Smooth muscle cell (in vitro differentiated cells): ENCODE measurements at regions not wholly inside any gene's neighbourhood (a gene's known extent, or its start where the extent isn't known, plus 50 kb on each side); places are given as distances from the start of the nearest gene placed in this dataset.

Experiments used
- DNase-seq: peaks from one replicate; lab custom pipeline; 2025; ENCODE audit not compliant: unreplicated experiment; lab: John Stamatoyannopoulos, UW
- H2AFZ ChIP-seq: fragments of 200-600 bp; sonication (generic); 2 replicates; pipeline ENCODE4 v1.6.0; 2016; ENCODE audit warnings: antibody characterized with exemption, low read depth, mild to moderate bottlenecking
- H3F3A ChIP-seq: fragments of 200-600 bp; sonication (generic); 2 replicates; pipeline ENCODE4 v1.6.0; 2017; ENCODE audit warnings: antibody characterized with exemption, low read depth
- H3K27ac ChIP-seq: fragments of 200-600 bp; sonication (generic); 2 replicates; pipeline ENCODE4 v1.5.1; 2016; ENCODE audit warnings: low read depth, mild to moderate bottlenecking
- H3K27me3 ChIP-seq: fragments of 200-600 bp; sonication (generic); 2 replicates; pipeline ENCODE4 v1.6.1; 2016; ENCODE audit warnings: low read depth, mild to moderate bottlenecking
- H3K36me3 ChIP-seq: fragments of 200-600 bp; sonication (generic); 2 replicates; pipeline ENCODE4 v1.5.1; 2016; ENCODE audit warnings: low read depth
- H3K4me1 ChIP-seq: fragments of 200-600 bp; sonication (generic); 2 replicates; pipeline ENCODE4 v1.5.1; 2016; ENCODE audit warnings: low read depth
- H3K4me2 ChIP-seq: fragments of 200-600 bp; sonication (generic); 2 replicates; pipeline ENCODE4 v1.6.0; 2016; ENCODE audit warnings: mild to moderate bottlenecking
- H3K4me3 ChIP-seq: fragments of 200-600 bp; sonication (generic); 2 replicates; pipeline ENCODE4 v1.5.1; 2016; ENCODE audit warnings: mild to moderate bottlenecking
- H3K79me2 ChIP-seq: fragments of 200-600 bp; sonication (generic); 2 replicates; pipeline ENCODE4 v1.6.0; 2016; ENCODE audit warnings: low read depth, mild to moderate bottlenecking
- H3K9ac ChIP-seq: fragments of 200-600 bp; sonication (generic); 2 replicates; pipeline ENCODE4 v1.6.0; 2016; ENCODE audit warnings: low read depth
- H3K9me3 ChIP-seq: fragments of 200-600 bp; sonication (generic); replicated peaks from 2 replicates; pipeline ENCODE4 v1.5.1; 2016; ENCODE audit warnings: low read depth
- H4K20me1 ChIP-seq: fragments of 200-600 bp; sonication (generic); 2 replicates; pipeline ENCODE4 v1.6.0; 2016; ENCODE audit warnings: low read depth
- CTCF ChIP-seq: fragments of 200-600 bp; sonication (generic); IDR thresholded peaks from 2 replicates; pipeline ENCODE4 v1.5.1; 2017; ENCODE audit warnings: borderline replicate concordance, mild to moderate bottlenecking, antibody characterized with exemption; ENCODE audit not compliant: insufficient read depth, poor library complexity, severe bottlenecking
- WGBS: methylation state at CpG from one replicate; pipeline ENCODE4 v1.1.7; 2016; ENCODE audit warnings: low lambda C conversion rate; 5-methylcytosine and 5-hydroxymethylcytosine counted together

- Histone ChIP-seq H3K4me3 (no peak overlapping the region), H3K4me1 (no peaks in the 10 kb centered on the region), H3K36me3 (no peaks in the 10 kb centered on the region), H3K27ac (no peak overlapping the region), H3K4me2 (no peak overlapping the region), H3K9me3 (no peaks in the 10 kb centered on the region), H3K9ac (no peak overlapping the region), H3K79me2 (no peaks in the 10 kb centered on the region), H4K20me1 (no peaks in the 10 kb centered on the region), H2AFZ (no peak overlapping the region), H3K27me3 (no peaks in the 10 kb centered on the region), H3F3A (no peaks in the 10 kb centered on the region)
- no peak for DNase-seq
- 94% methylated on average over 4 of the region's 4 CpGs for WGBS
- no peak for TF ChIP-seq CTCF
Measured at GRCh38 chr5:167263185-167263584, 1028.3 kb upstream of the WWC1 start.

GRCh38 chr5:167264348-167264747 lies 1027.1 kb upstream of the WWC1 start:
- no peaks in the 10 kb centered on the region for H3K79me2 ChIP-seq
- no peak for TF ChIP-seq CTCF
- no peaks in the 10 kb centered on the region for H3K36me3 ChIP-seq
- no peak overlapping the region for H3K9ac ChIP-seq
- H3K4me2 ChIP-seq: no peak overlapping the region
- H3K9me3 ChIP-seq: no peaks in the 10 kb centered on the region
- WGBS: 96% methylated on average over 7 of the region's 7 CpGs
- no peak overlapping the region for H3K27ac ChIP-seq
- no peaks in the 10 kb centered on the region for H3F3A ChIP-seq
- H3K4me1 ChIP-seq: no peaks in the 10 kb centered on the region
- H3K27me3 ChIP-seq: no peaks in the 10 kb centered on the region
- no peak overlapping the region for H2AFZ ChIP-seq
- no peaks in the 10 kb centered on the region for H4K20me1 ChIP-seq
- no peak overlapping the region for H3K4me3 ChIP-seq
- DNase-seq: no peak

- Histone ChIP-seq H3K9ac (no peak overlapping the region), H4K20me1 (no peaks in the 10 kb centered on the region), H3K36me3 (no peaks in the 10 kb centered on the region), H3F3A (no peaks in the 10 kb centered on the region), H3K4me2 (no peak overlapping the region), H2AFZ (no peak overlapping the region), H3K9me3 (no peaks in the 10 kb centered on the region), H3K27me3 (no peaks in the 10 kb centered on the region), H3K4me3 (no peak overlapping the region), H3K27ac (no peak overlapping the region), H3K4me1 (no peaks in the 10 kb centered on the region), H3K79me2 (no peaks in the 10 kb centered on the region)
- TF ChIP-seq CTCF: no peak
- no peak for DNase-seq
Measured at GRCh38 chr5:167268337-167268736, 1023.1 kb upstream of the WWC1 start.

DNA sequence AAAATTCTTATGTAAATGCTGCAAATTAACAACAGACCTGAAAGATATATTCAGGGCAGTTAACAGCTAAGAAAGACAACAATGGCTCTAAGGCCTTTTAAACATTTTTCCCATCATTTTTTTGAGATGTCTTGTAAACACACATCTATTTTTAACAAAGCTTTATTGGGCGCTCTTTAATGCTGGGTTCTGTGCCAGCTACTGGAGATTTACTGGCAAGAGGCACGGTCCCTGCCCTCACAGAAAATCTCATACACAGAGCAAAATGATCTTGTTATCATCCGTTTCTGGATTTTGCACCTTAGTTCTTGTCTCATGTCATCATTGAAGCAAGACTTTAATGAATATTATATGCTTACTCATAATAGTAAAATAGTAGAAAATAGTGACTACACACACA lies 1022.3 kb upstream of the WWC1 start:
- Histone ChIP-seq H3K9me3 (no peaks in the 10 kb centered on the region), H3K4me1 (no peaks in the 10 kb centered on the region), H3K9ac (no peak overlapping the region), H3K36me3 (no peaks in the 10 kb centered on the region), H3F3A (no peaks in the 10 kb centered on the region), H3K79me2 (no peaks in the 10 kb centered on the region), H2AFZ (no peak overlapping the region), H3K27me3 (no peaks in the 10 kb centered on the region), H3K27ac (no peak overlapping the region), H4K20me1 (no peaks in the 10 kb centered on the region), H3K4me2 (no peak overlapping the region), H3K4me3 (no peak overlapping the region)
- no peak for DNase-seq
- no peak for TF ChIP-seq CTCF
- 94% methylated on average over 3 of the region's 3 CpGs for WGBS
